ENCODE measurements at regions not wholly inside any gene's neighbourhood (a gene's known extent, or its start where the extent isn't known, plus 50 kb on each side); places are given as distances from the start of the nearest gene placed in this dataset.
"Not testable (repeated sequence)": the region's sequence is repeated elsewhere in the genome, so short reads cannot be mapped to it uniquely, and the experiment has no call there.

DNA sequence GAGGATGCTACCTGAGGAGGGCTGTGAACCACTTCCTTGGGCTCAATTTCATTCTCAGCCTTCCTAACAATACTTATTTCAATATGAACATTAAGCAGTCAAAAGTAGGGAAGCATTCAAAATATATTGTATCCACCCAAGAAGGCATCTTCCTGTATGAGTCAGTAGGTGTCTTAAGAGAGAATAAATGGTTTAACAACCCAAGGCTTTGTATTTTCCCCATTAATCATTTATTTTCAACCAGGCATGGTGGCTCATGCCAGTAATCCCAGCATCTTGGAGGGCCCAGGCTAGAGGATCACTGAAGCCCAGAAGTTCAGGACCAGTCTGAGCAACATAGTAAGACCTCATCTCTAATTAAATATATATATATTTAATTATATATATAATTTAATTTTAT lies 74.5 kb upstream of the MARCKS start:
- intact Hi-C loops (cut with DNase I; ENCODE audit: low total_unique reads): no loop called here
- Histone ChIP-seq H3K27me3 (no peaks in the 10 kb centered on the region), H3K4me1 (no peaks in the 10 kb centered on the region), H3K9me3 (no peaks in the 10 kb centered on the region), H3K4me3 (no peak overlapping the region), H3K36me3 (no peaks in the 10 kb centered on the region), H3K27ac (no peak overlapping the region)
- DNase-seq: no peak
- TF ChIP-seq, protein P1, sequence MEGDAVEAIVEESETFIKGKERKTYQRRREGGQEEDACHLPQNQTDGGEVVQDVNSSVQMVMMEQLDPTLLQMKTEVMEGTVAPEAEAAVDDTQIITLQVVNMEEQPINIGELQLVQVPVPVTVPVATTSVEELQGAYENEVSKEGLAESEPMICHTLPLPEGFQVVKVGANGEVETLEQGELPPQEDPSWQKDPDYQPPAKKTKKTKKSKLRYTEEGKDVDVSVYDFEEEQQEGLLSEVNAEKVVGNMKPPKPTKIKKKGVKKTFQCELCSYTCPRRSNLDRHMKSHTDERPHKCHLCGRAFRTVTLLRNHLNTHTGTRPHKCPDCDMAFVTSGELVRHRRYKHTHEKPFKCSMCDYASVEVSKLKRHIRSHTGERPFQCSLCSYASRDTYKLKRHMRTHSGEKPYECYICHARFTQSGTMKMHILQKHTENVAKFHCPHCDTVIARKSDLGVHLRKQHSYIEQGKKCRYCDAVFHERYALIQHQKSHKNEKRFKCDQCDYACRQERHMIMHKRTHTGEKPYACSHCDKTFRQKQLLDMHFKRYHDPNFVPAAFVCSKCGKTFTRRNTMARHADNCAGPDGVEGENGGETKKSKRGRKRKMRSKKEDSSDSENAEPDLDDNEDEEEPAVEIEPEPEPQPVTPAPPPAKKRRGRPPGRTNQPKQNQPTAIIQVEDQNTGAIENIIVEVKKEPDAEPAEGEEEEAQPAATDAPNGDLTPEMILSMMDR (IDR thresholded peaks at IDR 0.05): no peak
- no peak for TF ChIP-seq POLR2A (IDR thresholded peaks at IDR 0.05)

DNA sequence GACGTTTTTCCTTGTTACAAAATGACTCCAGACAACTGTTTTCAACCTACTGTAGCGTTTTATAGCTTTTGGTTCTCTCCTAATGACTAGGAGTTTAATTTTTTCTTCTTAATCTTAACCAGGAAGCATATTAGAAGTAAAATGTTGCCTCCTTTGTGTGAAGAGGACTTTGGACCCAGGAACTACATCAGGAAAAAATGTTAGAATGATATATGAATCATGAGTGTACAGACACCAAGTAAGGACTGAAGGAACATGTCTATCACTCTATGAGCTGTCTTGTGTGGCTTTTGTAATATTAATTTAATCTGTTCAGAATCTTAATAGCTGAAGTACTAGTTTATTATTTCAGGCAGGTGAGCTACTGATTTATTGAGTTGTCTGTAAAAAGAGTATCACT lies 71.0 kb upstream of the MARCKS start:
- DNase-seq: no peak
- H3K4me1 ChIP-seq: no peaks in the 10 kb centered on the region
- TF ChIP-seq POLR2A (IDR thresholded peaks at IDR 0.05): no peak
- TF ChIP-seq, protein P1 (IDR thresholded peaks at IDR 0.05): no peak

DNA sequence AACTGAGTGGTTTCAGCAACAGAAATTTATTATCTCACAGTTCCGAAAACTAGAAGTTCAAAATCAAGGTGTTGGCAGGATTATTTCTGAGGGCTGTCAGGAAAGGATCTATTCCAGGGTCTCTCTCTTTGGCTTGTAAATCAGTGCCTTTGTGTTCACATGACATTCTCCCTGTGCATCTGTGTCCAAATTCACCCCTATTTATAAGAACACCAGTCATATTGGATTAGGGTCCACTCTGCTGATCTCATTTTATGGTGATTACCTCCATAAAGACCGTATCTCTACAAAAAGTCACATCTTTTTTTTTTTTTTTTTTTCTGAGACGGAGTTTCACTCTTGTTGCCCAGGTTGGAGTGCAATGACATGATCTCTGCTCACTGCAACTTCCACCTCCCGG lies 68.6 kb upstream of the MARCKS start:
- no peak for TF ChIP-seq POLR2A (IDR thresholded peaks at IDR 0.05)
- TF ChIP-seq, protein P1 (IDR thresholded peaks at IDR 0.05): no peak
- H3K27ac ChIP-seq: no peak overlapping the region
- intact Hi-C loops (cut with DNase I; ENCODE audit: low total_unique reads): no loop called here

More for the DNA sequence above, 71.0 kb upstream of the MARCKS start:
- intact Hi-C loops (cut with DNase I; ENCODE audit: low total_unique reads): no loop called here
- Histone ChIP-seq H3K27me3 (no peaks in the 10 kb centered on the region), H3K9me3 (no peaks in the 10 kb centered on the region), H3K4me3 (no peak overlapping the region), H3K36me3 (no peaks in the 10 kb centered on the region), H3K27ac (no peak overlapping the region)

DNA sequence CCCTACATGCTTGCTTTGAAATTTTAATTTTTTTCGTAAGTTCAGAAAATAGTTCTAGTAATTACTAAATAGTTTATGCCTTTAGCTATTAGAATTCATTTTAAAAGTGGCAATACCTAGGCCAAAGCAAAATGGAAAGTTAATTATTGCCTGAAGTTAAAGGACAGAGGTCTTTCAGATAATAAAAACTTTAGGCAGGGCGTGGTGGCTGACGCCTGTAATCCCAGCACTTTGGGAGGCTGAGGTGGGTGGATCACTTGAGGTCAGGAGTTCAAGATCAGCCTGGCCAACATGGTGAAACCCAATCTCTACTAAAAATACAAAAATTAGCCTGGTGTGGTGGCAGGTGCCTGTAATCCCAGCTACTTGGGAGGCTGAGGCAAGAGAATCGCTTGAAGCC lies 65.9 kb upstream of the MARCKS start:
- intact Hi-C loops (cut with DNase I; ENCODE audit: low total_unique reads); H3K4me1 ChIP-seq; H3K27me3 ChIP-seq; H3K4me3 ChIP-seq; H3K9me3 ChIP-seq; H3K27ac ChIP-seq; H3K36me3 ChIP-seq; DNase-seq: not testable (repeated sequence)

More for the DNA sequence above, 68.6 kb upstream of the MARCKS start:
- no peak for DNase-seq
- H3K9me3 ChIP-seq: no peaks in the 10 kb centered on the region
- no peak overlapping the region for H3K4me3 ChIP-seq
- no peaks in the 10 kb centered on the region for H3K36me3 ChIP-seq
- no peaks in the 10 kb centered on the region for H3K4me1 ChIP-seq
- no peaks in the 10 kb centered on the region for H3K27me3 ChIP-seq

DNA sequence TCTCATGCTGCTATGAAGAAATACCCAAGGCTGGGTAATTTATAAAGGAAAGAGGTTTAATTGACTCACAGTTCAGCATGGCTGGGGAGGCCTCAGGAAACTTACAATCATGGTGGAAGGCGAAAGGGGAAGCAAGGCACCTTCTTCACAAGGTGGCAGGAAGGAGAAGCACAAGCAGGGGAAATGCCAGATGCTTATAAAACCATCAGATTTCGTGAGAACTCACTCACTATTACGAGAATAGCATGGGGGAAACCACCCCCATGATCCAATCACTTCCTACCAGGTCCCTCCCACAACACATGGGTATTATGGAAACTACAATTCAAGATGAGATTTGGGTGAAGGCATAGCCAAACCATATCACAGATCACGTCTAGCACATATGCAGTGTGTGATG lies 61.8 kb upstream of the MARCKS start:
- H3K4me1 ChIP-seq; H3K27me3 ChIP-seq; intact Hi-C loops (cut with DNase I; ENCODE audit: low total_unique reads); H3K4me3 ChIP-seq; H3K9me3 ChIP-seq; H3K36me3 ChIP-seq; DNase-seq; H3K27ac ChIP-seq: not testable (repeated sequence)

DNA sequence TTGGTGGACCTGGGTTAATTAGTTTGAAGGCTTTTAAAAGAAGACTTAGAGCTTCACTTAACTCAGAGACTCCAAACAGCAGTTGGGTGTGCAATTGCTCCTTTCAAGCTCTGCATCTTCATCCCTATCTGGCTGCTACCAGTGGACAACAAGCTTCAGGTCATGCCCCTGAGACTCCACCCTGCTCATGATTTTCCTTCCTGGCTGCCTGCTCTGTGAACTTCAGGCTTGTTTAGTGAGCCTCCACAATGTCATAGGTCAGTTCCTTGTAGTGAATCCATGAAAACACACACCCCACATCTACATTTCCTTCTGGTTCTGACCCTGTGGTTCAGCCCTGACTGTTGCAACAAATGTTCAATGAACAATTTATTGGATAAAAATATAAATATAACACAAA lies 61.1 kb upstream of the MARCKS start:
- H3K36me3 ChIP-seq: no peaks in the 10 kb centered on the region
- no peak for DNase-seq
- intact Hi-C loops (cut with DNase I; ENCODE audit: low total_unique reads): no loop called here

More for the DNA sequence above, 61.1 kb upstream of the MARCKS start:
- Histone ChIP-seq H3K27me3 (no peaks in the 10 kb centered on the region), H3K4me3 (no peak overlapping the region), H3K27ac (no peak overlapping the region), H3K9me3 (no peaks in the 10 kb centered on the region), H3K4me1 (no peaks in the 10 kb centered on the region)
- TF ChIP-seq POLR2A (IDR thresholded peaks at IDR 0.05): no peak
- TF ChIP-seq, protein P1 (IDR thresholded peaks at IDR 0.05): no peak
